Endodermal cell (in vitro differentiated cells): ENCODE measurements at regions not wholly inside any gene's neighbourhood (a gene's known extent, or its start where the extent isn't known, plus 50 kb on each side); places are given as distances from the start of the nearest gene placed in this dataset.

Source experiments
- DNase-seq: peaks from one replicate; pipeline ENCODE4 v3.0.0-alpha.2; 2017
- H3K27ac ChIP-seq: 2 replicates; pipeline ENCODE4 v1.5.1; 2013; ENCODE audit warnings: mild to moderate bottlenecking, low read depth, low read length, moderate library complexity
- H3K27me3 ChIP-seq: 2 replicates; pipeline ENCODE4 v1.6.1; 2013; ENCODE audit warnings: mild to moderate bottlenecking, low read length, moderate library complexity; ENCODE audit not compliant: insufficient read depth, control insufficient read depth, poor library complexity, severe bottlenecking
- H3K36me3 ChIP-seq: 2 replicates; pipeline ENCODE4 v1.7.0; 2013; ENCODE audit warnings: mild to moderate bottlenecking, low read length, moderate library complexity; ENCODE audit not compliant: control insufficient read depth, insufficient read depth
- H3K4me1 ChIP-seq: one replicate; pipeline ENCODE4 v1.7.0; 2013; ENCODE audit warnings: low read length; ENCODE audit not compliant: control insufficient read depth, insufficient read depth
- H3K4me3 ChIP-seq: 2 replicates; pipeline ENCODE4 v1.5.1; 2013; ENCODE audit warnings: mild to moderate bottlenecking, low read length, moderate library complexity
- H3K9ac ChIP-seq: 2 replicates; pipeline ENCODE4 v1.6.1; 2013; ENCODE audit warnings: mild to moderate bottlenecking, low read length, moderate library complexity; ENCODE audit not compliant: poor library complexity, severe bottlenecking; ENCODE audit errors: extremely low read depth
- H3K9me3 ChIP-seq: 2 replicates; pipeline ENCODE4 v1.6.1; 2013; ENCODE audit warnings: mild to moderate bottlenecking, low read length, moderate library complexity; ENCODE audit not compliant: control insufficient read depth
- H3K27ac Mint-ChIP-seq: 2 replicates; pipeline ENCODE4 v1.8.0; 2020; ENCODE audit warnings: mixed read lengths
- H3K27me3 Mint-ChIP-seq: 2 replicates; pipeline ENCODE4 v1.8.0; 2021; ENCODE audit warnings: mild to moderate bottlenecking, mixed read lengths; ENCODE audit not compliant: insufficient read depth
- H3K36me3 Mint-ChIP-seq: 2 replicates; pipeline ENCODE4 v1.8.0; 2020; ENCODE audit warnings: low read depth, mixed read lengths
- H3K4me1 Mint-ChIP-seq: 2 replicates; pipeline ENCODE4 v1.8.0; 2020; ENCODE audit warnings: mixed read lengths
- H3K4me3 Mint-ChIP-seq: 2 replicates; pipeline ENCODE4 v1.8.0; 2020; ENCODE audit warnings: mild to moderate bottlenecking, moderate library complexity, mixed read lengths
- H3K9me3 Mint-ChIP-seq: 2 replicates; pipeline ENCODE4 v1.8.0; 2020; ENCODE audit warnings: mild to moderate bottlenecking, mixed read lengths
- WGBS, 2 experiments: methylation state at CpG; one replicate each; pipeline versions ENCODE4 v1.1.5 to v1.1.7; 2013; ENCODE audit warnings: missing lambda C conversion rate in 2 of 2, mixed read lengths in 1 of 2; ENCODE audit not compliant: insufficient coverage in 1 of 2, insufficient read length in 1 of 2; 5-methylcytosine and 5-hydroxymethylcytosine counted together
- TF ChIP-seq, protein P1 (sequence below): fragments of 200-600 bp; sonication (generic); conservative IDR thresholded peaks from 2 replicates; pipeline ENCODE4 v1.5.0; 2021; ENCODE audit warnings: antibody characterized with exemption, mild to moderate bottlenecking

DNA sequence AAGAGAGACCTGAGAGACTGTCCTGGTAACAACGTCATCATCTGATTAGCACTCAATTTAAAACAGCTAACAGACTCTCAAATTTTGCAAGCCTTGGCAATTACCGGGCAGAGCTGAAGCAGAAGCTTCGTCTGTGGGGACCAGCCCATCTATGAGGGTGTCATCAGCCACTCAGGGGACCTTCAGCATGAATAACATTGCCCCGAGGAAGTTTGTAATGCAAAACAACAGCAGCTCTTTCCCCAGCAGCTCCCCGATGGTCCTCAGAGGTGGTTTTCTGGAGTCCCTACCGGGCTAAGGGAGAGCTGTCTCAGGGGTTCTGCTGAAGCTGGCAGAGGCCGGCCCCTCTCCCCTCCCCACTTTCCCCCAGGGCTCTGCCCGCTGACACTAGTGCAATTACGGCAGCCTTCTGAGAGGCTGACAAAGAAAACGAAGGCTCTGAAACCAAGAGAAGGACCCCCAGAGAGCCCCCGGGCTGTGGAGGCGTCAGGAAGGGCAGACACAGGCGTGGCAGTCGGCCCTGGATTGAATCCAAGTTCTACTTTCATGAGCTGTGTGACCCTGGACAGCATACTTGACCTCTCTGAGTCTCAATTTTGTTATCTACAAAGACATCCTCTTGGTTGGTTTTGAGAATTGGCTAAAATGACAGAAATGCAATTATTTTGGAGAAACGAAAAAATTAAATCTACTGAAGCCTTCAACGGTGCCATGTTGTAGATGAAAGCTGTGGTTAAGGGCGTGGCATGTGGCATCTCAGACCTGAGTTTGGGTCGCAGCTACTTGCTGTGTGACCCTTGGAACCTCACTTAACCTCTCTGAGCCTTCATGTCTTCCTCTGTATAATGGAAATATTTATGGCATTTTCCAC, 102.1 kb upstream of the TLE3 start:
- peak; percentile 56 for DNase-seq
- Histone ChIP-seq H3K27ac (no peak overlapping the region), H3K9ac (no peak overlapping the region), H3K4me1 (peaks cover 11% of the 10 kb centered on the region), H3K4me3 (no peak overlapping the region), H3K27me3 (peaks cover 39% of the 10 kb centered on the region), H3K36me3 (no peaks in the 10 kb centered on the region), H3K9me3 (no peaks in the 10 kb centered on the region)
- Mint-ChIP-seq H3K27me3 (peaks cover 54% of the 10 kb centered on the region), H3K36me3 (no peaks in the 10 kb centered on the region), H3K9me3 (no peaks in the 10 kb centered on the region), H3K4me1 (peaks cover 24% of the 10 kb centered on the region), H3K4me3 (no peak overlapping the region), H3K27ac (no peak overlapping the region)
- WGBS, 2 experiments, result 69 to 71% methylated on average over 13 to 18 of the region's 18 CpGs
- TF ChIP-seq, protein P1, sequence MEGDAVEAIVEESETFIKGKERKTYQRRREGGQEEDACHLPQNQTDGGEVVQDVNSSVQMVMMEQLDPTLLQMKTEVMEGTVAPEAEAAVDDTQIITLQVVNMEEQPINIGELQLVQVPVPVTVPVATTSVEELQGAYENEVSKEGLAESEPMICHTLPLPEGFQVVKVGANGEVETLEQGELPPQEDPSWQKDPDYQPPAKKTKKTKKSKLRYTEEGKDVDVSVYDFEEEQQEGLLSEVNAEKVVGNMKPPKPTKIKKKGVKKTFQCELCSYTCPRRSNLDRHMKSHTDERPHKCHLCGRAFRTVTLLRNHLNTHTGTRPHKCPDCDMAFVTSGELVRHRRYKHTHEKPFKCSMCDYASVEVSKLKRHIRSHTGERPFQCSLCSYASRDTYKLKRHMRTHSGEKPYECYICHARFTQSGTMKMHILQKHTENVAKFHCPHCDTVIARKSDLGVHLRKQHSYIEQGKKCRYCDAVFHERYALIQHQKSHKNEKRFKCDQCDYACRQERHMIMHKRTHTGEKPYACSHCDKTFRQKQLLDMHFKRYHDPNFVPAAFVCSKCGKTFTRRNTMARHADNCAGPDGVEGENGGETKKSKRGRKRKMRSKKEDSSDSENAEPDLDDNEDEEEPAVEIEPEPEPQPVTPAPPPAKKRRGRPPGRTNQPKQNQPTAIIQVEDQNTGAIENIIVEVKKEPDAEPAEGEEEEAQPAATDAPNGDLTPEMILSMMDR, result no peak

DNA sequence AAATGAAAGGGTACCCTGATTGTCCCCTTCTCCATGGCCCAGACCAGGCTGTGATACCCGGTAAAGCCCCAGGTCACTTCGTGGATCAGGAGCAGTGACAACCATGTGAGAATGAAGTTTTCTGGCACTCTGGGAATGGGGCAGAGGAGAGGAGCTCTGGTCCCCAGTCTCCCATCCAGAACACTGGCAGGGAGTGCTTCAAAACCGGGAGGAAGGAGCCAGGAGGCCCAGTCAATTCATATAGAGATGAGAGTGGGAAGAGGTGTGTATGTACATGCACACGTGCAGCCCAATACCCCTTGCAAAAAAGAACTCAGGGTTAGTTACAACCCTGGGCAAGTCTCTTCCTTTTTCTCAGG, 101.4 kb upstream of the TLE3 start:
- no peaks in the 10 kb centered on the region for H3K9me3 Mint-ChIP-seq
- peaks cover 54% of the 10 kb centered on the region for H3K27me3 Mint-ChIP-seq
- Histone ChIP-seq H3K36me3 (no peaks in the 10 kb centered on the region), H3K9me3 (no peaks in the 10 kb centered on the region), H3K4me1 (peaks cover 11% of the 10 kb centered on the region), H3K27ac (no peak overlapping the region), H3K27me3 (peaks cover 46% of the 10 kb centered on the region), H3K9ac (no peak overlapping the region), H3K4me3 (no peak overlapping the region)
- H3K4me3 Mint-ChIP-seq, result no peak overlapping the region
- no peaks in the 10 kb centered on the region for H3K36me3 Mint-ChIP-seq
- 86 to 88% methylated on average over 4 of the region's 4 CpGs for WGBS, 2 experiments
- peak; percentile 35 for DNase-seq
- TF ChIP-seq, protein P1, result no peak
- H3K27ac Mint-ChIP-seq, result no peak overlapping the region
- H3K4me1 Mint-ChIP-seq, result peaks cover 24% of the 10 kb centered on the region

DNA sequence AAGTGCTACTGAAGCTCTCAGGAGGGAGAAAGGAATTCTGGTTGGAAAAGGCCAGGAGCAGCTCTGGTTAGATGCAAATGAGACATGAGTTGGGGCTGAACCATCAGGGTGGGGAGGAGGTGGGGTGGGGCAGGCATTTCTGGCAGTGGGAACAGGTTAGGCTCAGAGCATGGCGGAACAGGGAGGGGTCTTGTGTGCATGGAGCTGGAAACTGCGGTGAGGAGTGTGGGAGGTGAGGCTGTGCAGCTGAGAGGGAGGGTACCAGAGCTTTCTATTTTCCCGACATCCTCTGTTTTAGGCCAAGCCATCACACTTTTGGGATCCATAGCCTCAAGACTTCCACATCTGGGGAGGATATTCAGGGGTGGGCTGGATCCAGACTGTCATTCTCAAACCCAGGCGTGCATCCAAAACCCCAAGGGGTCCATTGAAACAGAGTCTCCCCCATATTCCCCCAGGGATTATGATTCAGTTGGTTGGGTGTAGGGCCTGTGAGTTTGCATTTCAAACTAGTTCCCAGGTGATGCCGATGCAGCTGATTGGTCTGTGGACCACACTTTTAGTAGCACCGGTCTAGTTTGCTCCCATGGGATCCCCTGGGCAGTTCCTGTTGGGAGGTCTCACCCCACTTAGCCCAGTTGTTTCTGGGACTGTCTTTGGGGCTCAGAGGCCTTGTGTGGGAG, 100.9 kb upstream of the TLE3 start:
- H3K27me3 Mint-ChIP-seq, result peaks cover 54% of the 10 kb centered on the region
- Histone ChIP-seq H3K4me1 (peaks cover 11% of the 10 kb centered on the region), H3K27me3 (peaks cover 48% of the 10 kb centered on the region)

More for the DNA sequence above, 100.9 kb upstream of the TLE3 start:
- 91 to 98% methylated on average over 5 to 6 of the region's 6 CpGs for WGBS, 2 experiments
- H3K27ac ChIP-seq, result no peak overlapping the region
- H3K9ac ChIP-seq, result no peak overlapping the region
- no peak overlapping the region for H3K27ac Mint-ChIP-seq
- TF ChIP-seq, protein P1, result no peak
- H3K36me3 Mint-ChIP-seq, result no peaks in the 10 kb centered on the region
- H3K9me3 Mint-ChIP-seq, result no peaks in the 10 kb centered on the region
- peak; percentile 49 for DNase-seq
- H3K4me1 Mint-ChIP-seq, result peaks cover 22% of the 10 kb centered on the region
- no peak overlapping the region for H3K4me3 Mint-ChIP-seq
- no peaks in the 10 kb centered on the region for H3K9me3 ChIP-seq
- no peak overlapping the region for H3K4me3 ChIP-seq
- no peaks in the 10 kb centered on the region for H3K36me3 ChIP-seq
